ENCODE measurements at regions not wholly inside any gene's neighbourhood (a gene's known extent, or its start where the extent isn't known, plus 50 kb on each side); places are given as distances from the start of the nearest gene placed in this dataset.

DNA sequence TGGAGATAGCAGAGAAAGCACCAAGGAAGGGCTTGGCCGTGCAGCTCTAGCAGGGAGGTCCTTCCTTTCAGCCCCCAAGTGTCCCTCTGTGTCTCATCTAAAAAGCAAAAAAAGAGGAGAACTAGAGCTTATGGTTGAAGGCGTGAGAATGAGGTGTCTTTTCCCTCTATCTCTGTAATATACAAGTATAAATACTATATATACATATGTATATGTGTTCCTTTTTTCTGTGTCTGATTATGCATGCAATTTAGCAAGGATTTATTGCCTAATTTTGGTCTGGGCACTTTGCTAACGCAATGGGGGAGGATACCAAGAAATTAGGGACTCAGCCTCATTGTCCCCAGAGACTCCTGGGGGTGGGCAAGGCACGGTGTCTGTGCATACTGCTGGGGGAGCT, 90.2 kb upstream of the CCL2 start:
- no peaks in the 10 kb centered on the region for H3K79me2 ChIP-seq (ENCODE audit: control insufficient read depth, insufficient read depth, low read length)
- H3K4me1 ChIP-seq (ENCODE audit: control insufficient read depth, insufficient read depth, low read length): no peaks in the 10 kb centered on the region
- no peaks in the 10 kb centered on the region for H3K36me3 ChIP-seq (ENCODE audit: control insufficient read depth in 2 of 2, insufficient read depth in 2 of 2, low read length in 1 of 2)
- H3K27ac ChIP-seq (ENCODE audit: control insufficient read depth, insufficient read depth): no peak overlapping the region
- H3K9ac ChIP-seq (ENCODE audit: control insufficient read depth, insufficient read depth, low read length): no peak overlapping the region
- FAIRE-seq (no peak), ATAC-seq (no peak), DNase-seq (ENCODE audit: low read depth, low spot score) (no peak)
- no peak overlapping the region for H2AFZ ChIP-seq (ENCODE audit: control insufficient read depth, low read depth, low read length)
- intact Hi-C loops (cut with micrococcal nuclease; ENCODE audit: unreplicated experiment) (no loop called here), in situ Hi-C loops (cut with MboI) (no loop called here)
- no peaks in the 10 kb centered on the region for H4K20me1 ChIP-seq (ENCODE audit: control insufficient read depth, insufficient read depth)
- H3K27me3 ChIP-seq (replicated peaks in 1 of 2; ENCODE audit: control insufficient read depth in 2 of 2, insufficient read depth in 2 of 2, low read length in 1 of 2): no peaks in the 10 kb centered on the region; a peak in 3 of 4 replicates
- ChIA-PET POLR2A (no interaction called here), RAD21 (ENCODE audit: unreplicated experiment) (no interaction called here), SMC1A (ENCODE audit: uncharacterized antibody, unreplicated experiment) (no interaction called here), CTCF (interaction anchor here (7.3 kb wide), 1 partner anchor 197 kb away, joined by 54 read pairs; the partner anchor contains the start of gene CCL1)
- no peak overlapping the region for H3K4me2 ChIP-seq (ENCODE audit: control insufficient read depth, insufficient read depth)
- BruUV-seq (replicated peaks): no TSS peak
- H3K9me3 ChIP-seq (replicated peaks; ENCODE audit: control insufficient read depth, insufficient read depth, low read length): no peaks in the 10 kb centered on the region
- 2% methylated on average over 4 of the region's 4 CpGs for WGBS (ENCODE audit: insufficient coverage, insufficient replicate concordance, low lambda C conversion rate, missing lambda C conversion rate)
- H3K4me3 ChIP-seq: no peak overlapping the region
- no peak for TF ChIP-seq GABPA (IDR thresholded peaks at IDR 0.05; ENCODE audit: low read depth)
- TF ChIP-seq, protein P1, sequence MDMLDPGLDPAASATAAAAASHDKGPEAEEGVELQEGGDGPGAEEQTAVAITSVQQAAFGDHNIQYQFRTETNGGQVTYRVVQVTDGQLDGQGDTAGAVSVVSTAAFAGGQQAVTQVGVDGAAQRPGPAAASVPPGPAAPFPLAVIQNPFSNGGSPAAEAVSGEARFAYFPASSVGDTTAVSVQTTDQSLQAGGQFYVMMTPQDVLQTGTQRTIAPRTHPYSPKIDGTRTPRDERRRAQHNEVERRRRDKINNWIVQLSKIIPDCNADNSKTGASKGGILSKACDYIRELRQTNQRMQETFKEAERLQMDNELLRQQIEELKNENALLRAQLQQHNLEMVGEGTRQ (IDR thresholded peaks at IDR 0.05; ENCODE audit: borderline replicate concordance, low read depth, low read length): no peak
- TF ChIP-seq SPI1 (IDR thresholded peaks at IDR 0.05; ENCODE audit: borderline replicate concordance, insufficient read depth, low read depth, low read length): no peak
- no peak for TF ChIP-seq HCFC1 (IDR thresholded peaks at IDR 0.05; ENCODE audit: low read length)
- no peak for TF ChIP-seq SREBF1 (IDR thresholded peaks at IDR 0.05; ENCODE audit: low read length)

DNA sequence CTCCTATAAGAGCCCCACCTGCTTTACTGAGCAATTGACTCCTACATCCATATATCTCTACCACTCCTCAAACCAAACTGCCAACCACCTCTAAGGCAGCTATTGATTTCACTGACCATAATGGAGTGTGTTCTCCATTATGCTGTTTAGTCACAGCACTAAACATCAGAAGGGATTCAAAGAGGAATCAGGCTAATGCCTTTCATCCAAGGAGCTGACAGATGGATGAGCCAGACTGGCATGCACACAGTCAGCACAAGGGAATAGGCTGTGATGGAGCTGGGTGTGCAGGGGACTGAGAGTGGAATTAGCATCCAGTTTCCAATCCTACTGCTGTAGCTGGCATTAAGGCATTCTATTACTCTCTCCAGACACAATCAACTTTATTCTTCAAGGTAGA, 88.7 kb upstream of the CCL2 start:
- Histone ChIP-seq H3K36me3 (ENCODE audit: control insufficient read depth in 2 of 2, insufficient read depth in 2 of 2, low read length in 1 of 2) (no peaks in the 10 kb centered on the region), H3K4me2 (ENCODE audit: control insufficient read depth, insufficient read depth) (no peak overlapping the region), H3K79me2 (ENCODE audit: control insufficient read depth, insufficient read depth, low read length) (no peaks in the 10 kb centered on the region), H3K9me3 (replicated peaks; ENCODE audit: control insufficient read depth, insufficient read depth, low read length) (no peaks in the 10 kb centered on the region), H3K9ac (ENCODE audit: control insufficient read depth, insufficient read depth, low read length) (no peak overlapping the region), H2AFZ (ENCODE audit: control insufficient read depth, low read depth, low read length) (no peak overlapping the region), H3K27me3 (replicated peaks in 1 of 2; ENCODE audit: control insufficient read depth in 2 of 2, insufficient read depth in 2 of 2, low read length in 1 of 2) (no peaks in the 10 kb centered on the region; a peak in 3 of 4 replicates), H3K4me1 (ENCODE audit: control insufficient read depth, insufficient read depth, low read length) (no peaks in the 10 kb centered on the region), H4K20me1 (ENCODE audit: control insufficient read depth, insufficient read depth) (no peaks in the 10 kb centered on the region), H3K27ac (ENCODE audit: control insufficient read depth, insufficient read depth) (no peak overlapping the region), H3K4me3 (no peak overlapping the region)
- TF ChIP-seq CREM (IDR thresholded peaks at IDR 0.05; ENCODE audit: low read depth): no peak
- TF ChIP-seq, protein P2, sequence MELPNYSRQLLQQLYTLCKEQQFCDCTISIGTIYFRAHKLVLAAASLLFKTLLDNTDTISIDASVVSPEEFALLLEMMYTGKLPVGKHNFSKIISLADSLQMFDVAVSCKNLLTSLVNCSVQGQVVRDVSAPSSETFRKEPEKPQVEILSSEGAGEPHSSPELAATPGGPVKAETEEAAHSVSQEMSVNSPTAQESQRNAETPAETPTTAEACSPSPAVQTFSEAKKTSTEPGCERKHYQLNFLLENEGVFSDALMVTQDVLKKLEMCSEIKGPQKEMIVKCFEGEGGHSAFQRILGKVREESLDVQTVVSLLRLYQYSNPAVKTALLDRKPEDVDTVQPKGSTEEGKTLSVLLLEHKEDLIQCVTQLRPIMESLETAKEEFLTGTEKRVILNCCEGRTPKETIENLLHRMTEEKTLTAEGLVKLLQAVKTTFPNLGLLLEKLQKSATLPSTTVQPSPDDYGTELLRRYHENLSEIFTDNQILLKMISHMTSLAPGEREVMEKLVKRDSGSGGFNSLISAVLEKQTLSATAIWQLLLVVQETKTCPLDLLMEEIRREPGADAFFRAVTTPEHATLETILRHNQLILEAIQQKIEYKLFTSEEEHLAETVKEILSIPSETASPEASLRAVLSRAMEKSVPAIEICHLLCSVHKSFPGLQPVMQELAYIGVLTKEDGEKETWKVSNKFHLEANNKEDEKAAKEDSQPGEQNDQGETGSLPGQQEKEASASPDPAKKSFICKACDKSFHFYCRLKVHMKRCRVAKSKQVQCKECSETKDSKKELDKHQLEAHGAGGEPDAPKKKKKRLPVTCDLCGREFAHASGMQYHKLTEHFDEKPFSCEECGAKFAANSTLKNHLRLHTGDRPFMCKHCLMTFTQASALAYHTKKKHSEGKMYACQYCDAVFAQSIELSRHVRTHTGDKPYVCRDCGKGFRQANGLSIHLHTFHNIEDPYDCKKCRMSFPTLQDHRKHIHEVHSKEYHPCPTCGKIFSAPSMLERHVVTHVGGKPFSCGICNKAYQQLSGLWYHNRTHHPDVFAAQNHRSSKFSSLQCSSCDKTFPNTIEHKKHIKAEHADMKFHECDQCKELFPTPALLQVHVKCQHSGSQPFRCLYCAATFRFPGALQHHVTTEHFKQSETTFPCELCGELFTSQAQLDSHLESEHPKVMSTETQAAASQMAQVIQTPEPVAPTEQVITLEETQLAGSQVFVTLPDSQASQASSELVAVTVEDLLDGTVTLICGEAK (IDR thresholded peaks at IDR 0.05; ENCODE audit: borderline replicate concordance): no peak
- TF ChIP-seq EGR1 (IDR thresholded peaks at IDR 0.05; ENCODE audit: borderline replicate concordance in 1 of 2, low read depth in 2 of 2, low read length in 2 of 2): no peak
- ATAC-seq: no peak
- no TSS peak for BruUV-seq (replicated peaks)
- POLR2A ChIA-PET: no interaction called here
- in situ Hi-C loops (cut with MboI) (no loop called here), intact Hi-C loops (cut with micrococcal nuclease; ENCODE audit: unreplicated experiment) (no loop called here)
- DNase-seq (ENCODE audit: low read depth, low spot score): no peak
- CTCF ChIA-PET: interaction anchor here (7.3 kb wide), 1 partner anchor 195 kb away, joined by 54 read pairs; the partner anchor contains the start of gene CCL1
- SMC1A ChIA-PET (ENCODE audit: uncharacterized antibody, unreplicated experiment): interaction anchor here (1.0 to 2.0 kb wide), 2 partner anchors 193 to 387 kb away, joined by 3 to 5 read pairs; no protein-coding TSS in a partner anchor
- FAIRE-seq: no peak
- RAD21 ChIA-PET (ENCODE audit: unreplicated experiment): no interaction called here

All from GM12878 (cell line).